ENCODE measurements at regions not wholly inside any gene's neighbourhood (a gene's known extent, or its start where the extent isn't known, plus 50 kb on each side); places are given as distances from the start of the nearest gene placed in this dataset.
A peak's percentile ranks its signal among the peaks of the same experiment; 100 is the strongest.

DNA sequence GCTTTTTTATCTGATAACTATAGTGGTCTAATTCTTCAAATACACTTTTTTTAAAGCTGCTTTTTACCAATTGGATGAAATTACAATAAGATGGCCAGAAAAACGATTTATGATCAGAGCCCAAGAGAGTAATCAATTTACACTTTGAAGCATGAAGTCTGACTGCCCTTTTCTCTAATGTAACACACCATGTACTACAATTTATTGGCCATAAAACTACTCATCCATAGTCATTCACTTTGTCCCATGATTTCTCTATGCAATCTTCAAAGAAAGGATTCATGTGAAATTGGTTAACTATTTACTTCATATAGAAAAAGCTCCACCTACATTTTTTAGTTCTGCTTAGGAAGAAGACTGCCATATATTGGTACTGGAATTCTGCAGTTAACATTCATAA is 73.6 kb upstream of the CAST start:
- Histone ChIP-seq H3K36me3 (no peaks in the 10 kb centered on the region), H3K27ac (no peak overlapping the region), H3K9me3 (no peaks in the 10 kb centered on the region), H3K4me3 (no peak overlapping the region), H3K27me3 (replicated peaks; ENCODE audit: insufficient read depth) (no peaks in the 10 kb centered on the region), H3K4me1 (ENCODE audit: control insufficient read depth in 1 of 2, low read depth in 2 of 2) (no peaks in the 10 kb centered on the region)
- no peak for DNase-seq (ENCODE audit: low spot score)
- TF ChIP-seq CTCF (IDR thresholded peaks at IDR 0.05): no peak
- no peak for ATAC-seq (ENCODE audit: insufficient number of reproducible peaks, low FRiP score, low read depth)

DNA sequence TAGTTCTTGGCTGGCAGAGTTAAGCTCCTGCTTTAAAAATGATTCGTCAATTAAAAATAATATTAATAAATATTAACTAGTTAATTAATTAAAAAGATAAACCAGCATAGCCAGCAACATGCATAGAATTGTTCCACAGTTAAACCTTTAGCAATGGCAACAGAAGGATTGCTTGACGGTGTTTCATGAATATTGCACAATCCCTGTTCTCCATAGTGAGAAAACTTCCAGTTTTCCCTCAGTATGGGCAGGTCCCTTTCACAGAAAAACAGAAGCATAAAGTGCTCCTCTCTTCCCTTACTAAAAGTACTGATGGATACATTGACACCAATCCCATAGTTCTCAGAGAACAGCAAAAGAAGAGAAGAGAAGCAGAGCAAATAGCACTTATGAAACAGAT is 71.4 kb upstream of the CAST start:
- Histone ChIP-seq H3K4me1 (ENCODE audit: control insufficient read depth in 1 of 2, low read depth in 2 of 2) (no peaks in the 10 kb centered on the region), H3K9me3 (no peaks in the 10 kb centered on the region), H3K4me3 (no peak overlapping the region), H3K36me3 (no peaks in the 10 kb centered on the region), H3K27ac (no peak overlapping the region), H3K27me3 (replicated peaks; ENCODE audit: insufficient read depth) (no peaks in the 10 kb centered on the region)
- DNase-seq (ENCODE audit: low spot score) (no peak), ATAC-seq (ENCODE audit: insufficient number of reproducible peaks, low FRiP score, low read depth) (no peak)
- no peak for TF ChIP-seq CTCF (IDR thresholded peaks at IDR 0.05)

DNA sequence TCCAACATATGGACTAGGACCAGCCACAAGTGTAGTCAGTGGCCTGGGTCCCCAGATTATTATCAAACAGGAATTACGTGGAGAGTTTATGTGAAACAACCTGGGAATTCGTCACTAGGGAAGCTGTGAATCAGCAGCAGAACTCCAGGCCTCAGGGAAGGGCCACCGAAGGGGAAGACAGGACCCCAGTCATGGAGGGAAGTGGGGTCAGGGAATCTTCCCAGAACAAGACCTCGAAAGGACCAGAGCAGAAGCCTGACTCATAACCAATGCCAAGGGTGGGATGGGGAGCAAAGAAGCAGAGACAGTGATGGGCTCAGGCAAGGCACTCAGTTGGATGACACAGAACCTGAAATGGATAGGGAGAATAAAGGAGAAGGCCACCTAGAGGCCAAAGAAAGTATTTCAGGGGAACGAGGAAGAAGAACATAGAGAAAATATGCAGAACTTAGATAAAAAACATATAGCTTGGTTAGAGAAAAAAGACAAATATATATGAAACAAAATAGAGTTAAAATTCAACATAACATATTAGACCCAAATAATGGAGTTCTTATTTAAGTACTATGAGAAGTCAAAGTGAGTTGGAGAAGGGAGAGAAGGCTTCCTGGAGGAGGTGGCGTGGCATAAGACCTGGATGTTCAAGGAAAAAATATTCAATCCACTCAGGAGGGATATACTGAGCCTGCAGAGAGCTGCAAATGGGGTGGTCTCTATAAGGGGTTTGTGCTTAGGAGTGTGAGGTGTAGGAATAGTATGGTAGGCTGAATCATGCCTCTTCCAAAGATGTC is 66.7 kb upstream of the CAST start:
- no peak for DNase-seq (ENCODE audit: low spot score)
- Histone ChIP-seq H3K4me1 (ENCODE audit: control insufficient read depth in 1 of 2, low read depth in 2 of 2) (no peaks in the 10 kb centered on the region), H3K4me3 (no peak overlapping the region), H3K27ac (no peak overlapping the region), H3K36me3 (no peaks in the 10 kb centered on the region), H3K9me3 (no peaks in the 10 kb centered on the region), H3K27me3 (replicated peaks; ENCODE audit: insufficient read depth) (no peaks in the 10 kb centered on the region)
- peak; percentile 31 for TF ChIP-seq CTCF (IDR thresholded peaks at IDR 0.05)
- no peak for ATAC-seq (ENCODE audit: insufficient number of reproducible peaks, low FRiP score, low read depth)

DNA sequence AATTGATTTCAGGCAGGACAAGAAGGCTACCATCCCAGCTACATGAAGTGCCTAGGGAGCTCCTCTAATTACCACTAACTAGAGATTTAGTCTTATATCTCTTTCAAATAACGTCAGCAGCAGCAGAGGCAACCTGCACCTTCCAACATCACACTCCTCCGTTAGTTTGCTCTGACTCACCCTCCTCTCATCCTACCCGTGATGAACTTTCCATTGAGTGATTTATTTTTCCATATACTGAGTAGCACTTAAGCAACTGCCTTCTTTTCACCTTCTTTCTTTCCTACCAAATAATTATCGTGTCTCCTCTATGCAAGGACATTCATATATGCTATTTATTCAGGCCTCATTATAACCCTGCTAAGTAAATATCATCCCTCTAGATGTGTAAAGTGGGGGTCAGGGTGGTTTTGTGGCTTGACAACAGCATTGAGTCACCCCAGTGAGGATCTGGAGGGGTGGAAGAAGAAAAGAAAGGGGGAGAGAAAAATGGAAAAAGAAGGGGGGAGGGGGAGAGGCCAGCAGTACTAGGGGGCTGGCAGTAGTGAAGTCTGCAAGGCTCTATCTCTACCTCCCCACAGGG is 64.6 kb upstream of the CAST start:
- H3K27me3 ChIP-seq (replicated peaks; ENCODE audit: insufficient read depth): no peaks in the 10 kb centered on the region
- no peak overlapping the region for H3K27ac ChIP-seq
- H3K4me3 ChIP-seq: no peak overlapping the region
- no peak for TF ChIP-seq CTCF (IDR thresholded peaks at IDR 0.05)
- DNase-seq (ENCODE audit: low spot score): no peak
- no peaks in the 10 kb centered on the region for H3K36me3 ChIP-seq
- ATAC-seq (ENCODE audit: insufficient number of reproducible peaks, low FRiP score, low read depth): no peak
- H3K9me3 ChIP-seq: no peaks in the 10 kb centered on the region
- H3K4me1 ChIP-seq (ENCODE audit: control insufficient read depth in 1 of 2, low read depth in 2 of 2): no peaks in the 10 kb centered on the region

- H3K4me3 ChIP-seq: no peak overlapping the region
- TF ChIP-seq CTCF (IDR thresholded peaks at IDR 0.05): no peak
- H3K27me3 ChIP-seq (replicated peaks; ENCODE audit: insufficient read depth): no peaks in the 10 kb centered on the region
- no peak for DNase-seq (ENCODE audit: low spot score)
- H3K27ac ChIP-seq: no peak overlapping the region
- H3K4me1 ChIP-seq (ENCODE audit: control insufficient read depth in 1 of 2, low read depth in 2 of 2): no peaks in the 10 kb centered on the region
- ATAC-seq (ENCODE audit: insufficient number of reproducible peaks, low FRiP score, low read depth): no peak
- H3K9me3 ChIP-seq: no peaks in the 10 kb centered on the region
- H3K36me3 ChIP-seq: no peaks in the 10 kb centered on the region
These were observed 61.0 kb upstream of the CAST start for GRCh38 chr5:96601200-96601599.
